ENCODE measurements at regions not wholly inside any gene's neighbourhood (a gene's known extent, or its start where the extent isn't known, plus 50 kb on each side); places are given as distances from the start of the nearest gene placed in this dataset.

DNA sequence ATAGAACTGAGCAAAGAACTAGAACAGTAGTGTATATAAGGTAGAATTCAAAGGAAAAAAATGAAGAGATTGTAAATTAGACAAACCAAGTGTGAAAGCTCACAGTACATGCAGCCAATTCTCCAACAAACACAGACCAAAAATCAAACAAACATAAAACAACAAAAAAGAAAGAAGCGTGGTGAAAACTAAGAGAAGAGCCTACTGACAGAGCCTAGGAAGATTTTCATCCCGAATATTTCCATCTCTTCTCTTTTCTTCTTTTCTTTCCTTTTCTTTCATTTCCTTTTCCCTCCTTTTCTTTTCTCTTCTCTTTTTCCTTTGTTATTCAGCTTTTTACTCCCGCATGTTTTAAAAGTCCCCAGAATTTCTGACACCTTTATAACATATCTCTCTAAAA, 1103.6 kb downstream of the CDH8 start:
- Mint-ChIP-seq H3K36me3 (no peaks in the 10 kb centered on the region), H3K4me1 (no peaks in the 10 kb centered on the region), H3K9me3 (peaks cover 0 to 26% (median 9%) of the 10 kb centered on the region in 7 donors), H3K27me3 (no peaks in the 10 kb centered on the region), H3K4me3 (no peak overlapping the region), H3K27ac (no peak overlapping the region)
- no peaks in the 10 kb centered on the region for H3K4me1 ChIP-seq (ENCODE audit: control insufficient read depth, insufficient read depth, low read length, poor library complexity, severe bottlenecking)
- ATAC-seq (ENCODE audit: low read depth in 2 of 2) (no peak), DNase-seq (no peak)
- H3K27me3 ChIP-seq (ENCODE audit: control insufficient read depth, insufficient read depth, low read length) = no peaks in the 10 kb centered on the region
- H3K36me3 ChIP-seq (ENCODE audit: control insufficient read depth, insufficient read depth, low read length) = no peaks in the 10 kb centered on the region
- H3K9me3 ChIP-seq (ENCODE audit: control insufficient read depth in 2 of 2, low read length in 2 of 2) = peaks cover 7 to 18% of the 10 kb centered on the region in 2 experiments
- H3K27ac ChIP-seq (ENCODE audit: insufficient read depth, low read length, poor library complexity, severe bottlenecking) = no peak overlapping the region
- no peak overlapping the region for H3K4me3 ChIP-seq (ENCODE audit: low read depth, low read length)

DNA sequence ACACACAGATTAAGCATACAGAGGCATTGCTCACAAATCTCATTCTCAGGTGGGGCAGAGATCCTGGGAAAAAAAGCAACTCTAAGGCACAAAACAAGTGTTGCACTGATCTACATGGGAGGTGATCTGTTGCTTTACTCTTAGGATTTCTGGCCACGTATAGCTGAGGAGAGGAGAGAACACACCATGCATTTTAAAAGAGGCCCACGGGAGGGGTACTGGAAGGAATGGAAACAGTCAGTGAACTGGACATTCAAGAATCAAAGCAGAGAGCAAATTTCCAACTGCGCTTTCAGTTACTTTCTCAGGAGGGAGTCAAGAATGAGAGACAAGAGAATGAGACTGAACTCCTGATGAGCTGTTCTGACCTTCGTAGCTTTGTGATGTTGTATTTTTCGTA, 1105.9 kb downstream of the CDH8 start:
- H3K4me3 ChIP-seq (ENCODE audit: low read depth, low read length) = no peak overlapping the region
- ATAC-seq (ENCODE audit: low read depth in 2 of 2) (no peak), DNase-seq (no peak)
- no peaks in the 10 kb centered on the region for H3K36me3 ChIP-seq (ENCODE audit: control insufficient read depth, insufficient read depth, low read length)
- H3K9me3 ChIP-seq (ENCODE audit: control insufficient read depth in 2 of 2, low read length in 2 of 2) = peaks cover 13 to 26% of the 10 kb centered on the region in 2 experiments
- H3K4me1 Mint-ChIP-seq = no peaks in the 10 kb centered on the region
- no peaks in the 10 kb centered on the region for H3K27me3 Mint-ChIP-seq
- H3K27me3 ChIP-seq (ENCODE audit: control insufficient read depth, insufficient read depth, low read length) = no peaks in the 10 kb centered on the region
- no peaks in the 10 kb centered on the region for H3K36me3 Mint-ChIP-seq
- H3K9me3 Mint-ChIP-seq = peaks cover 3 to 26% (median 10%) of the 10 kb centered on the region in 7 donors
- no peak overlapping the region for H3K4me3 Mint-ChIP-seq
- H3K27ac ChIP-seq (ENCODE audit: insufficient read depth, low read length, poor library complexity, severe bottlenecking) = no peak overlapping the region
- no peaks in the 10 kb centered on the region for H3K4me1 ChIP-seq (ENCODE audit: control insufficient read depth, insufficient read depth, low read length, poor library complexity, severe bottlenecking)
- H3K27ac Mint-ChIP-seq = no peak overlapping the region

- no peaks in the 10 kb centered on the region for H3K27me3 ChIP-seq (ENCODE audit: control insufficient read depth, insufficient read depth, low read length)
- no peak overlapping the region for H3K4me3 ChIP-seq (ENCODE audit: low read depth, low read length)
- no peak for ATAC-seq (ENCODE audit: low read depth in 2 of 2)
- H3K4me1 Mint-ChIP-seq = no peaks in the 10 kb centered on the region
- no peaks in the 10 kb centered on the region for H3K36me3 Mint-ChIP-seq
- H3K9me3 ChIP-seq (ENCODE audit: control insufficient read depth in 2 of 2, low read length in 2 of 2) = peaks cover 8 to 10% of the 10 kb centered on the region in 2 experiments
- no peak overlapping the region for H3K27ac Mint-ChIP-seq
- no peak overlapping the region for H3K27ac ChIP-seq (ENCODE audit: insufficient read depth, low read length, poor library complexity, severe bottlenecking)
- no peaks in the 10 kb centered on the region for H3K4me1 ChIP-seq (ENCODE audit: control insufficient read depth, insufficient read depth, low read length, poor library complexity, severe bottlenecking)
- no peak for DNase-seq
- no peaks in the 10 kb centered on the region for H3K27me3 Mint-ChIP-seq
- H3K9me3 Mint-ChIP-seq = peaks cover 0 to 26% (median 12%) of the 10 kb centered on the region in 7 donors
- no peak overlapping the region for H3K4me3 Mint-ChIP-seq
- no peaks in the 10 kb centered on the region for H3K36me3 ChIP-seq (ENCODE audit: control insufficient read depth, insufficient read depth, low read length)
These were observed 1113.3 kb downstream of the CDH8 start for GRCh38 chr16:60922920-60923319.

- H3K27me3 Mint-ChIP-seq = no peaks in the 10 kb centered on the region
- DNase-seq = no peak
- no peaks in the 10 kb centered on the region for H3K36me3 ChIP-seq (ENCODE audit: control insufficient read depth, insufficient read depth, low read length)
- no peaks in the 10 kb centered on the region for H3K4me1 ChIP-seq (ENCODE audit: control insufficient read depth, insufficient read depth, low read length, poor library complexity, severe bottlenecking)
- H3K4me3 Mint-ChIP-seq = no peak overlapping the region
- H3K36me3 Mint-ChIP-seq = no peaks in the 10 kb centered on the region
- peaks cover 0 to 36% (median 8%) of the 10 kb centered on the region in 7 donors for H3K9me3 Mint-ChIP-seq
- H3K9me3 ChIP-seq (ENCODE audit: control insufficient read depth in 2 of 2, low read length in 2 of 2) = peaks cover 0 to 3% of the 10 kb centered on the region in 2 experiments
- H3K27me3 ChIP-seq (ENCODE audit: control insufficient read depth, insufficient read depth, low read length) = no peaks in the 10 kb centered on the region
- H3K4me3 ChIP-seq (ENCODE audit: low read depth, low read length) = no peak overlapping the region
- ATAC-seq (ENCODE audit: low read depth in 2 of 2) = no peak
- H3K27ac Mint-ChIP-seq = no peak overlapping the region
- H3K27ac ChIP-seq (ENCODE audit: insufficient read depth, low read length, poor library complexity, severe bottlenecking) = no peak overlapping the region
- H3K4me1 Mint-ChIP-seq = no peaks in the 10 kb centered on the region
These were observed 1121.9 kb downstream of the CDH8 start for GRCh38 chr16:60914334-60914733.

GRCh38 chr16:60907645-60908044, 1128.6 kb downstream of the CDH8 start:
- no peaks in the 10 kb centered on the region for H3K4me1 ChIP-seq (ENCODE audit: control insufficient read depth, insufficient read depth, low read length, poor library complexity, severe bottlenecking)
- no peaks in the 10 kb centered on the region for H3K27me3 ChIP-seq (ENCODE audit: control insufficient read depth, insufficient read depth, low read length)
- DNase-seq (no peak), ATAC-seq (ENCODE audit: low read depth in 2 of 2) (no peak)
- Mint-ChIP-seq H3K9me3 (peaks cover 1 to 22% (median 10%) of the 10 kb centered on the region in 7 donors), H3K4me1 (no peaks in the 10 kb centered on the region), H3K36me3 (no peaks in the 10 kb centered on the region), H3K27ac (no peak overlapping the region), H3K4me3 (no peak overlapping the region), H3K27me3 (no peaks in the 10 kb centered on the region)
- no peak overlapping the region for H3K27ac ChIP-seq (ENCODE audit: insufficient read depth, low read length, poor library complexity, severe bottlenecking)
- no peak overlapping the region for H3K4me3 ChIP-seq (ENCODE audit: low read depth, low read length)
- peaks cover 5 to 7% of the 10 kb centered on the region in 2 experiments for H3K9me3 ChIP-seq (ENCODE audit: control insufficient read depth in 2 of 2, low read length in 2 of 2)
- H3K36me3 ChIP-seq (ENCODE audit: control insufficient read depth, insufficient read depth, low read length) = no peaks in the 10 kb centered on the region

- peaks cover 1 to 18% (median 8%) of the 10 kb centered on the region in 7 donors for H3K9me3 Mint-ChIP-seq
- ATAC-seq (ENCODE audit: low read depth in 2 of 2) (no peak), DNase-seq (no peak)
- no peaks in the 10 kb centered on the region for H3K27me3 Mint-ChIP-seq
- no peak overlapping the region for H3K27ac Mint-ChIP-seq
- Histone ChIP-seq H3K27me3 (ENCODE audit: control insufficient read depth, insufficient read depth, low read length) (no peaks in the 10 kb centered on the region), H3K4me1 (ENCODE audit: control insufficient read depth, insufficient read depth, low read length, poor library complexity, severe bottlenecking) (no peaks in the 10 kb centered on the region), H3K27ac (ENCODE audit: insufficient read depth, low read length, poor library complexity, severe bottlenecking) (no peak overlapping the region), H3K4me3 (ENCODE audit: low read depth, low read length) (no peak overlapping the region), H3K36me3 (ENCODE audit: control insufficient read depth, insufficient read depth, low read length) (no peaks in the 10 kb centered on the region), H3K9me3 (ENCODE audit: control insufficient read depth in 2 of 2, low read length in 2 of 2) (peaks cover 8 to 12% of the 10 kb centered on the region in 2 experiments)
- H3K36me3 Mint-ChIP-seq = no peaks in the 10 kb centered on the region
- H3K4me1 Mint-ChIP-seq = no peaks in the 10 kb centered on the region
- H3K4me3 Mint-ChIP-seq = no peak overlapping the region
These were observed 1130.4 kb downstream of the CDH8 start for GRCh38 chr16:60905811-60906210.

- Histone ChIP-seq H3K9me3 (ENCODE audit: control insufficient read depth in 2 of 2, low read length in 2 of 2) (peaks cover 5 to 9% of the 10 kb centered on the region in 2 experiments), H3K4me1 (ENCODE audit: control insufficient read depth, insufficient read depth, low read length, poor library complexity, severe bottlenecking) (no peaks in the 10 kb centered on the region), H3K36me3 (ENCODE audit: control insufficient read depth, insufficient read depth, low read length) (no peaks in the 10 kb centered on the region), H3K27me3 (ENCODE audit: control insufficient read depth, insufficient read depth, low read length) (no peaks in the 10 kb centered on the region), H3K27ac (ENCODE audit: insufficient read depth, low read length, poor library complexity, severe bottlenecking) (no peak overlapping the region), H3K4me3 (ENCODE audit: low read depth, low read length) (no peak overlapping the region)
- H3K27me3 Mint-ChIP-seq = no peaks in the 10 kb centered on the region
- H3K27ac Mint-ChIP-seq = no peak overlapping the region
- H3K36me3 Mint-ChIP-seq = no peaks in the 10 kb centered on the region
- no peaks in the 10 kb centered on the region for H3K4me1 Mint-ChIP-seq
- DNase-seq (no peak), ATAC-seq (ENCODE audit: low read depth in 2 of 2) (no peak)
- H3K9me3 Mint-ChIP-seq = peaks cover 1 to 19% (median 4%) of the 10 kb centered on the region in 7 donors
- no peak overlapping the region for H3K4me3 Mint-ChIP-seq
These were observed 1134.1 kb downstream of the CDH8 start for GRCh38 chr16:60902114-60902513.

GRCh38 chr16:60882816-60883215, 1153.4 kb downstream of the CDH8 start:
- H3K4me1 Mint-ChIP-seq = no peaks in the 10 kb centered on the region
- H3K9me3 ChIP-seq (ENCODE audit: control insufficient read depth in 2 of 2, low read length in 2 of 2) = peaks cover 2 to 4% of the 10 kb centered on the region in 2 experiments
- no peak overlapping the region for H3K4me3 Mint-ChIP-seq

More at GRCh38 chr16:60882816-60883215, 1153.4 kb downstream of the CDH8 start:
- H3K9me3 Mint-ChIP-seq = peaks cover 0 to 19% (median 6%) of the 10 kb centered on the region in 7 donors
- peak overlapping the region in 1 of 3 donors; percentile 66 for H3K27ac Mint-ChIP-seq
- no peak for DNase-seq
- no peaks in the 10 kb centered on the region for H3K36me3 ChIP-seq (ENCODE audit: control insufficient read depth, insufficient read depth, low read length)
- H3K4me3 ChIP-seq (ENCODE audit: low read depth, low read length) = no peak overlapping the region
- H3K27me3 Mint-ChIP-seq = no peaks in the 10 kb centered on the region
- no peak for ATAC-seq (ENCODE audit: low read depth in 2 of 2)
- H3K27me3 ChIP-seq (ENCODE audit: control insufficient read depth, insufficient read depth, low read length) = no peaks in the 10 kb centered on the region
- no peak overlapping the region for H3K27ac ChIP-seq (ENCODE audit: insufficient read depth, low read length, poor library complexity, severe bottlenecking)
- H3K36me3 Mint-ChIP-seq = no peaks in the 10 kb centered on the region
- H3K4me1 ChIP-seq (ENCODE audit: control insufficient read depth, insufficient read depth, low read length, poor library complexity, severe bottlenecking) = no peaks in the 10 kb centered on the region

Measured in CD4-positive, CD25-positive, alpha-beta regulatory T cell (primary cell).